ENCODE measurements at regions not wholly inside any gene's neighbourhood (a gene's known extent, or its start where the extent isn't known, plus 50 kb on each side); places are given as distances from the start of the nearest gene placed in this dataset.
"Not testable (repeated sequence)": the region's sequence is repeated elsewhere in the genome, so short reads cannot be mapped to it uniquely, and the experiment has no call there.

DNA sequence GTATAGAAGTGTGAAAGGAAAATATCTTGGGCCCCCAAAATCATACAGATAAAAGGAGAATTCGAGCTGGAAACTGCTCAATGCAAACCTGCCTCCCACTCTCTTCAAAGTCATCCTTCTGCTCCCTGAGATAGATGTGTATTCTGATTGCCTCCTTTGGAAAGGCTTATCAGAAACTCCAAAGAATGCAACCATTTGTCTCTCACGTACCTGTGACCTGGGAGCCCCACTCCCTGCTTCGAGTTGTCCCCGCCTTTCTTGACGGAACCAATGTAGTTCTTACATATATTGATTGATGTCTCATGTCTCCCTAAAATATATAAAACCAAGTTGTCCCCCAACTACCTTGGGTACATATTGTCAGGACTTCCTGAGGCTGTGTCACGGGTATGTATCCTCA, 163.8 kb downstream of the DIRAS2 start:
- Mint-ChIP-seq H3K9me3 (no peaks in the 10 kb centered on the region), H3K36me3 (no peaks in the 10 kb centered on the region), H3K27ac (no peak overlapping the region)
- ATAC-seq (no peak), DNase-seq (ENCODE audit: low spot score in 2 of 2) (no peak)

DNA sequence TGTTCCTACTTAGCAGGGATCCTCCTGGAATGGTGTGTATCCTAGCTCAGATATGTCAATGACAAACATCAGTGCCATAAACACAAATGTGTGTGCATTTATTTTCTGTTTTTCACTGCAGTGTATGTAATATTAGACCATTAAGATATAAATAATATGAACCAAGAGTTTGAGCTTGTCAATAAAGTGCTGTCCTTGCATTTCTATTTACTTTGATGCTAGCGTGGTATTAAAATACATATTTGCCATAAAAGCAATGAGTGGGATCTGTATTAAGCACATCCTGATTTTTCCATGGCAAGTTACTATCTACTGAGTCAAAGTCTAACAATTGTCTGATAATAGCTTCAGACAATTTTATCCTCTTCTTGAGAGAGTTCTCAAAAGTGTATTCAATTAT, 157.6 kb downstream of the DIRAS2 start:
- DNase-seq (ENCODE audit: low spot score in 2 of 2) (no peak), ATAC-seq (no peak)
- H3K9me3 Mint-ChIP-seq = peaks cover 4 to 5% of the 10 kb centered on the region in 2 donors

DNA sequence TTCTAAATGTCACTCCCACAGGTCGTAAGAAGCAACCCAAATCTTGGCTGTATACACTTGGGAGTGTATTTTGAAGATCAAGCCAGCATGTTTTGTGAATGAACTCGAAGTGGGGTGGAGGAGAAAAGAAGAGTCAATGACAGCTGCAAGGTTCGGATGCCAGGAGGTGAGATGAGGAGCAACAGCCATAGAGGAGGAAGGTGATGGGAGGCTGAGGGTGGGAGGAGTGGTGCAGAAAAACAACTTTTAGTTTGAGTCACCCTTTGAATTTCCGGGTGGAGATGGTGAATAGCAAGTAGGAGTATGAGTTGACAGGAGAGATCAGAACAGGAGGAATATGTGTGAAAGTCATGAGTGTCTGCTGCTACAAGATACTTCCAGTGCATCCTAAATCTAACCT, 153.6 kb downstream of the DIRAS2 start:
- ATAC-seq (no peak), DNase-seq (ENCODE audit: low spot score in 2 of 2) (no peak)
- Mint-ChIP-seq H3K9me3 (peaks cover 4 to 5% of the 10 kb centered on the region in 2 donors), H3K27ac (no peak overlapping the region), H3K36me3 (no peaks in the 10 kb centered on the region)

More for the DNA sequence above, 157.6 kb downstream of the DIRAS2 start:
- Mint-ChIP-seq H3K27ac (no peak overlapping the region), H3K36me3 (no peaks in the 10 kb centered on the region)

DNA sequence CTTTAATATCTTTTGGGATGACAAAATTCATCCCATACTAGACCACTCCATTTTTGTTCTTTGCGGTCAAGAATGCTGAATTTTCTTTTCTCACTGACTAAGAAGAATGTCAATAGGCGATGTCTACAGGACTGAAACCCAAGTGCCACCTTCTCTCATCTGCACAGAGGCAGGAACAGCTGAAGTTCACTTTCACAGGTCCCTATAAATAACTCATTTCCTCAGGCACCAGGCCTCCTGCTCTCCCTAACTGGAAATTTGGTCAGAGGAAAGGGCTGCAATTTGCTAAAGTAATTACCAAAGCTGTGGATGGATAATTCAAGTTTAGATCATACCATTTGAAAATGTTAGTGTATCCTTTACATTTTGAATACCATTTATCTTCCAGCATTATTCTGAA, 142.9 kb downstream of the DIRAS2 start:
- Mint-ChIP-seq H3K9me3 (peaks cover 3 to 4% of the 10 kb centered on the region in 2 donors), H3K36me3 (peaks cover 0 to 6% of the 10 kb centered on the region in 2 donors), H3K27ac (no peak overlapping the region)
- no peak for DNase-seq (ENCODE audit: low spot score in 2 of 2)
- ATAC-seq = no peak

DNA sequence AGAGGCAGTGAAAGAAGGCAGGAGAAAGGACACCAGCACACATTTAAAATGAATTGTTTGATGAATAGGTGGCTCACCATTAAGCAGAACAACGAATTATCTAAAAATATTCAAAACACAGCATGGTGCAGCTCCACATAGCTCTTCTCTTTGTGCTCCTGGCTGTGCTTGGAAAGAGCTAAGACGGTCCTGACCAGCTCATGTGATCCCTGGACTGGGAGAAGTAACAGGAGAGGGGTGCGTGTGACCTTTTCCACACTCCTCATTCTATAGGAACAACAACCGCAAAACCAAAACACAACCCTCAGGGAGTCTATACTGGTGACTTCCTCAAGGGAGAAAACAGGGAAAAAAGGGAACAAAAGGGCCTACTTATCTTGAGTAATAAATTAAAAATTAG, 140.5 kb downstream of the DIRAS2 start:
- H3K9me3 Mint-ChIP-seq = no peaks in the 10 kb centered on the region

DNA sequence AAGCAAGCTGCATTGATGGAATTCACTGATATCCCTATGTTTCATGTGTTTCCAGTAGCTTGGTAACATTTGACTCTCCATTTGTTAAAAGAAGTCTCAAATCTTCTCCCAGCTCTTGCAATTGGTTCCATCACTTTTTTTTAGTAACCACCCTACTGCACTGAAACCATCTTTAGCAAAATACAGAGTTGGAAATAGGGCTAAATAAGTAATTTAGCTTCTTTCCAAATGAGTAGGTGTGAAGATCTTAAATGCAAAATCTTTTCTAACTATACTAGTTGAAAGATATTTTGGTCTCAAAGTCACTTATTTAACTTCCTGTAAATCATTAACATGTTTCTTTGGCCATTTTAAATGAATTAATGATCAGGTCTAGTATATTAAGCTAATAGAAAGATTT, 138.1 kb downstream of the DIRAS2 start:
- peak in 1 of 2 donors; percentile 87 for ATAC-seq
- no peak for DNase-seq (ENCODE audit: low spot score in 2 of 2)
- peaks cover 0 to 6% of the 10 kb centered on the region in 2 donors for H3K36me3 Mint-ChIP-seq
- H3K9me3 Mint-ChIP-seq = no peaks in the 10 kb centered on the region
- no peak overlapping the region for H3K27ac Mint-ChIP-seq

More for the DNA sequence above, 140.5 kb downstream of the DIRAS2 start:
- DNase-seq (ENCODE audit: low spot score in 2 of 2) (no peak), ATAC-seq (no peak)
- Mint-ChIP-seq H3K36me3 (peaks cover 0 to 6% of the 10 kb centered on the region in 2 donors), H3K27ac (no peak overlapping the region)

DNA sequence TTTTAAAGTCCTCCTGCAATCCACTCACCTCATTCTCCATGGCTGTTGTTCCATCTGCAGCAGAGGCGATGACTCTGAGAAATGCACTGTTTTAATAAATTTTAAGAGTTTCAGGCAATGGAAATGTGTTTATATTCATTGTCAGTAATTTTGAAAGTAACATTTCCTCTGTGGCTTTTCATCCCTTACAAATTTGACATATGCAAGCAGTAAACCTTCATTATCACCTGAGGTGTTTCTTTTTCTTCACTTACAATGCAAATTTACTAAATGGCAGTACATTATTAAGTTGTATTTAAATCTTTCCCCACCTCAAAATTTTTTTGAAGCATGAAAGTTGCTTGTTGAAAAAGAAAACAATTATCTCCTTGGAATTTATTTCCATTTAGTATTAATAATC, 136.9 kb downstream of the DIRAS2 start:
- no peak for DNase-seq (ENCODE audit: low spot score in 2 of 2)
- ATAC-seq = peak in 1 of 2 donors; percentile 57
- Mint-ChIP-seq H3K27ac (no peak overlapping the region), H3K36me3 (peaks cover 0 to 6% of the 10 kb centered on the region in 2 donors), H3K9me3 (no peaks in the 10 kb centered on the region)

DNA sequence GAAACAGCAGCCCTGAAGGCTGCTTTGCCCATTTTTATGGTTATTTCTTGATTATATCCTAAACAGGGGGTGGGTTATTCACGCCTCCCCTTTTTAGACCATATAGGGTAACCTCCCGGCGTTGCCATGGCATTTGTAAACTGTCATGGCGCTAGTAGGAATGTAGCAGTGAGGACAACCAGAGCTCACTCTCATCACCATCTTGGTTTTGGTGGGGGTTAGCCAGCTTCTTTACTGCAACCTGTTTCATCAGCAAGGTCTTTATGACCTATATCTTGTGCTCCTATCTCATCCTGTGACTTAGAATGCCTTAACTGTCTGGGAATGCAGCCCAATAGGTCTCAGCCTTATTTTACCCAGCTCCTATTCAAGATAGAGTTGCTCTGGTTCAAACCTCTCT, 136.2 kb downstream of the DIRAS2 start:
- H3K27ac Mint-ChIP-seq; H3K9me3 Mint-ChIP-seq; DNase-seq (ENCODE audit: low spot score in 2 of 2); ATAC-seq; H3K36me3 Mint-ChIP-seq: not testable (repeated sequence)

DNA sequence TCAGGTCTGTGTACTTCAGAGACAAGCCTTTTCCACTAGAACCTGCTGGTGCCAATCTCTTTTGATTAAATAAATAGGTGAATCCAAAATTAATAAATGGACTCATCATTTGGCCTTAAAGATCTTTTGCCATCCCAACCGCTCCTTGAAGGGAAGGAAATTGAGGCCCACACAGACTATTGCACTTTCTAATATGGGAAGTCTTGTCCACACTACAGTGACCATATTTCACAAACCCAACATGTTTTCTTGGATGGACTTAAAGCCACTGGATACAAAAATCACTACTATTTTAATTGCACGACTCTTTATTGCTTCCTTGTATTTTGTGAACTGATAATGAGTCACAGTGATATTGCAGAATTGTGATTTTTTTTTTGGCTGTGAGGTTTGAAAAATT, 135.0 kb downstream of the DIRAS2 start:
- Mint-ChIP-seq H3K27ac (no peak overlapping the region), H3K9me3 (no peaks in the 10 kb centered on the region), H3K36me3 (peaks cover 0 to 6% of the 10 kb centered on the region in 2 donors)
- ATAC-seq = no peak
- no peak for DNase-seq (ENCODE audit: low spot score in 2 of 2)

DNA sequence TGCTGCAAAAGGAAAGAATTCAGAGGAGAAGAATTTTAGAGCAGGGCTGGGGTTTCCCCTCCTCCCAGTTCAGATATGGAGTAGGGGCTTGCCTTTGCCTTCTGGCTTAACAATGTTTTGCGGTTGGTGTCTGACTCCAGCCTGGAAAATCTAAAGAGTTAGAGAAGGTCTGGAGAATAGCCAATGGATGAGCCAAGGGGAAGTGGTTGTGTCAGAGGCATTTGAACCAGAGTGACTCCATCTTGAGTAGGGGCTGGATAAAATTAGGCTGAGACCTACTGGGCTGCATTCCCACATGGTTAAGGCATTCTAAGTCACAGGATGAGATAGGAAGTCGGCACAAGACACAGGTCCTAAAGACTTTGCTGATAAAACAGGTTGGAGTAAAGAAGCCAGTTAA, 133.7 kb downstream of the DIRAS2 start:
- Mint-ChIP-seq H3K9me3 (no peaks in the 10 kb centered on the region), H3K27ac (peak overlapping the region in 1 of 2 donors; percentile 6), H3K36me3 (peaks cover 0 to 4% of the 10 kb centered on the region in 2 donors)
- ATAC-seq (no peak), DNase-seq (ENCODE audit: low spot score in 2 of 2) (no peak)

DNA sequence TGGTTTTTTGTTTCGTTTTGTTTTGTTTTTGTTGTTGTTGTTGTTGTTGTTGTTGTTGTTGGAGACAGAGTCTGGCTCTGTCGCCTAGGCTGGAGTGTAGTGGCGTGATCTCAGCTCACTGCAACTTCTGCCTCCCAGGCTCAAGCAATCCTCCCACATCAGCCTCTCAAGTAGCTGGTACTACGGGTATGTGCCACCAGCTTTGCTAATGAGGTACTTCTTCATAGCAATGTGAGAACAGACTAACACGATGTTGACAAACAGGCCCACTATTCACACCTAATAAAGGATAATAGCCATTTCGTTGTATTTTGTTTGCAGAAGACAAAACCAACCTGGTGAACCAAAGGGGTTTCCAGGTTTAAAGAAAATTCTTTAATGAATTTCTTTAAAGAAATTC, 130.9 kb downstream of the DIRAS2 start:
- DNase-seq (ENCODE audit: low spot score in 2 of 2) = no peak
- H3K27ac Mint-ChIP-seq = no peak overlapping the region
- H3K36me3 Mint-ChIP-seq = no peaks in the 10 kb centered on the region
- H3K9me3 Mint-ChIP-seq = no peaks in the 10 kb centered on the region
- ATAC-seq = no peak

DNA sequence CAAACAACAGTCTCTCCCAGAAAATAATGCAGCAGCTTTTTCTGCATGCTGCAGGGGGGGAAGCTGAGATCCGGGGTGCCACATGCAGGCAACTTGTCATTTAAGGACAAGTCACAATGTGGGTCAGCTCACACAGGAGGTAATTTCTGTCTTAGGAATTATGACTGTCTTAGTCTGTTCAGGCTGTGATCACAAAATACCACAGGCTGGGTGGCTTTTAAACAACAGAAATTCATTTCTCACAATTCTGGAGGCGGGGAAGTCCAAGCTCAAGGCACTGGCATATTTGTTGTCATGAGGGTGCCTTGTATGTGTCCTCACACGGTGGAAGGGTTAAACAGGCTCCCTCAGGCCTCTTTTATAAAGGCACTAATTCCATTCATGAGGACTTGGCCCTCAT, 127.7 kb downstream of the DIRAS2 start:
- no peak overlapping the region for H3K27ac Mint-ChIP-seq
- no peak for DNase-seq (ENCODE audit: low spot score in 2 of 2)
- ATAC-seq = no peak
- H3K9me3 Mint-ChIP-seq = no peaks in the 10 kb centered on the region
- H3K36me3 Mint-ChIP-seq = no peaks in the 10 kb centered on the region

DNA sequence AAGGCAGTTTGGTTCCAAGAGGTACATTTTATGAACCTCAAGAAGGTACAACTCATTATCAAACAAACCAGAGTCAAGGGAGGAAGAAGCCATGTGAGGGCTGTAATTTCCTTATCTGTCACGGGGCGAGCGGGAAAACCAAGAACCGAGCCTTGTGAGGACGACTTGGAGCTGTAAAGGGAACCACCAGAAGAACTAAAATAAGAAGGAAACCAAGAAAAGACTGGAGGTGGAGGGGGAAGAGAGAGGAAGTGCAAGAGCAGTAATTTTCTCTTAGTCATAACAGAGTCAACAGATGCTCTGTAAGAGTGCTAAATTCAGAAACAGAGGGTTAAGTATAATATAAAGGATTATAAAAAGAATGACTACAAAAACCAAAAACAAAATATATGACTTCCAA, 127.1 kb downstream of the DIRAS2 start:
- Mint-ChIP-seq H3K9me3 (no peaks in the 10 kb centered on the region), H3K27ac (no peak overlapping the region), H3K36me3 (no peaks in the 10 kb centered on the region)
- DNase-seq (ENCODE audit: low spot score in 2 of 2) (no peak), ATAC-seq (peak in 1 of 2 donors; percentile 22)

DNA sequence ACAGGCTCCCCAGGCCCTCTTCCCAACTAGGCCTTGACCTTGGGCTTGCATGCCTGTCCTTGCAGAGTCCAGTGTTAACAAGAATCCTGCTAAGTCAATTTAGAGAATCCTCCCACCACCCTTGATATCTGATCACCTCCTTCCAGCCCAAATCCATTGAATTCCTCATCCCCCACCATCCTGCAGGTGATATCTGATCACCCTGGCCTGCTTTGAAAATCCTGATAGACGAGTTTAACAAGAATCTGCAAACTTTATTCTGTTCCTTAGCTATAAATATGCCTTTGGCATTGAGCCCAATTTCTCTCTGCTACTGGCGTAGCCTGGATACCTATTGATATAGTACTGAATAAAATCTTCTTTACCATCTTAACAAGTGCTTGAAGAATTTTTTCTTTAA, 125.5 kb downstream of the DIRAS2 start:
- H3K36me3 Mint-ChIP-seq = no peaks in the 10 kb centered on the region
- H3K27ac Mint-ChIP-seq = no peak overlapping the region

DNA sequence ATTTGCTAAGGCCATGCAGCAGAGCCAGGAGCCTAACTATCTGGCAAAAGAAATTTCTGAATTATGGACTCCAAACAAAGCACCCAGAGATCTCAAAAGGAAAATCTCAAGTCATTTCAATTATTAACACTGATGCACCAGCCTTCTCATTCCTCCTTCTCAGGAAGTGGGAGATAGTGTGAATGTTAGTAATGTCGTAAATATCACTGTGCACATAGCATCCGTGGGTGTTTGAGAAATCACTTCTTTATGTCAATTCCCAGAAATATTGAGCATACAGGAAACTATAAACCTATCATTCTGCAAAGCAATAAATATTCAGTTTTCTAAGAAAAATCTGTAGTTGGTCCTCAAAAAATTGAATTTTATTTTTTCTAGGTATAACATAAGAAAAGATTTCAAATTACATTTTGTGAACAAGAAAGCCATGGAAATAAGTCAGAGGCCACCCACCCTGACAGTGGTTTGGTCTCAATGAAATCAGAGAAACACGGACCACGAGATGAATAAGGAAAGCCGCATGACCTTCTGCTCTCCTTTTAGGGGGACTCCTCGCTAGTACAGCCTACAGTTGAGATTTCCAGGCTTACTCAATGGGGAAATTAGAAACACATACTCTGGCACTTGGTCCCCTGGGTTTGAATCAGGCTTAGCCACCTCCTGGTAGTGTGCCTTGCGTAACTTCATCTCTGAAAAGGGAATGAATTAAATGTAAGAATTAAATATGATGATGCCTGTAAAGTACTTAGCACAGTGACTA, 120.6 kb downstream of the DIRAS2 start:
- Mint-ChIP-seq H3K27ac (no peak overlapping the region), H3K36me3 (no peaks in the 10 kb centered on the region), H3K9me3 (no peaks in the 10 kb centered on the region)
- no peak for ATAC-seq
- no peak for DNase-seq (ENCODE audit: low spot score in 2 of 2)

More for the DNA sequence above, 125.5 kb downstream of the DIRAS2 start:
- H3K9me3 Mint-ChIP-seq = no peaks in the 10 kb centered on the region
- no peak for DNase-seq (ENCODE audit: low spot score in 2 of 2)
- ATAC-seq = no peak

DNA sequence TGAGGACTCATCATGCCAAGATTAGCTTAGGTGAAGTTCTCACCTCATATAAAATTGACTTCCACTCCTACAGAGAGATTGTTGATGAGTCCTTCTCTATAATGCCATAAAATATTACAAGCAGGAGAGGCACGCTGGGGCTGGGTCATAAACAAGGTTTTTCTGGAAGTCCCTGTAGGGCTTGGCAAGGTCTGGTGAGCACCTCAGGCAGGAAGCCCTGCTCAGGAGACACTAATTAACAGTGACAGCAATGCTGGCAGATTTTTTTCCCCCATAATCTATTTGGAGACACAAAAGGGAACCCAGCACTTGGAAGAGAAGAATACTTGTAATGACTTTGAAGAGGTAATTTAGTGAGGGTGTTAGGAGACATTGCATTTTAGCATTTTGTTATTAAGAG, 118.7 kb downstream of the DIRAS2 start:
- H3K36me3 Mint-ChIP-seq = no peaks in the 10 kb centered on the region
- ATAC-seq (no peak), DNase-seq (ENCODE audit: low spot score in 2 of 2) (no peak)
- H3K9me3 Mint-ChIP-seq = no peaks in the 10 kb centered on the region
- no peak overlapping the region for H3K27ac Mint-ChIP-seq

DNA sequence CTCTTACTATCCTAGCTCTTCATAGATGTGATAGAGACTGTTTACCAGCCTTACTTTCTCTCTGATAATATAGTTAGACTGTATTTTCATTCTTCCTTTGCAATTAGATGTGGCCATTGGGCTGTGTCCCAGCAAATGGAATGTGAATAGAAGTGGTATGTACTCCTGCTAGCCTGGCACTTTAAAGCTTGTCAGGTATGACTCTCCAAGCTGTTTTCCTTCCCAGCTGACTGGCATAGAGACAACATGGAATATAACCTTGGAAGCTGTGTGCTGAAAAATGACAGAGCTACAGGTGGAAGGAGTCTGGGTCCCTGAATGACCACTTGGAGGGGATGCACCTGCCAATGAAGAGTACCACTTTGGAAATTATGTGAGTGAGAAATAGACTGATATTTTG, 116.2 kb downstream of the DIRAS2 start:
- DNase-seq (ENCODE audit: low spot score in 2 of 2) (no peak), ATAC-seq (no peak)
- Mint-ChIP-seq H3K9me3 (no peaks in the 10 kb centered on the region), H3K36me3 (no peaks in the 10 kb centered on the region), H3K27ac (no peak overlapping the region)

DNA sequence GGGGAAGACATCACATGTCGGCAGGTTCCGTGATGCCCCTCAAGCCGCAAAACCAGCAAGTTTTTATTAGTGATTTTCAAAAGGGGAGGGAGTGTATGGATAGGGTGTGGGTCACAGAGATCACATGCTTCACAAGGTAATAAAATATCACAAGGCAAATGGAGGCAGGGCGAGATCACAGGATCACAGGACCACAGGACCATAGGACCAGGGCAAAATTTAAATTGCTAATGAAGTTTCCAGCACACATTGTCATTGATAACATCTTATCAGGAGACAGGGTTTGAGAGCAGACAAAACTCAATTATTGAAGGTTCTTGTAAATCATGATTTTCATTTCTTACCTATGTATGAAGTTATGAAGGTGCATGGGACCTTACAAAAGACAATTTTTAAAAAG, 106.5 kb downstream of the DIRAS2 start:
- H3K36me3 Mint-ChIP-seq; H3K27ac Mint-ChIP-seq; DNase-seq (ENCODE audit: low spot score in 2 of 2); ATAC-seq; H3K9me3 Mint-ChIP-seq: not testable (repeated sequence)

All from activated naive CD4-positive, alpha-beta T cell treated with anti-CD3 and anti-CD28 coated beads, Interleukin-2, amount 50 U/mL, for 72 hours (primary cell).